ENCODE measurements at regions not wholly inside any gene's neighbourhood (a gene's known extent, or its start where the extent isn't known, plus 50 kb on each side); places are given as distances from the start of the nearest gene placed in this dataset.

GRCh38 chr2:198596985-198597384 is 792.6 kb downstream of the PLCL1 start:
- no peak for DNase-seq
- Mint-ChIP-seq H3K4me3 (no peak overlapping the region), H3K27ac (no peak overlapping the region), H3K9me3 (peaks cover 0 to 12% (median 0%) of the 10 kb centered on the region in 9 donors), H3K36me3 (peaks cover 0 to 2% (median 0%) of the 10 kb centered on the region in 3 donors), H3K4me1 (no peaks in the 10 kb centered on the region), H3K27me3 (peaks cover 0 to 7% (median 0%) of the 10 kb centered on the region in 5 donors)
- ATAC-seq, result no peak
- POLR2A ChIA-PET, result no interaction called here

DNA sequence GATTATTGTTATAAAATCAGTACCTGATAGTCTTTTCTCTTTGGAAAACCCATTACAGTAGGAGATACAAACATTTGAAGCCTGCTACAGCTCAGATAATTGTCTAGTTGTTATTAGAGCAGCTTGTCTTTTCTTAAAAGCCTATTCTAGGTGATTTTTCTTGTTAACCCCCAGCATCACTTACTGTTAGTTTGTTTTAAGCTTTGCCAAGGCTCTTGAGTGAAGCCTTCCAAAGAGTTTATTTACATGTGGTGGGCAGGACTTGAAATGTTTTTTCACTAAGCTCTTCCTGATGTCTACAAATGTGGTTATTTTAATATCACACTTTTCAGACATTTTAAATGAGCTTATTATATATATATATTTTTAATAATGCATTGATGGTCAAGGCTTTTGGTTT is 791.3 kb downstream of the PLCL1 start:
- ATAC-seq (no peak), DNase-seq (no peak)
- POLR2A ChIA-PET, result no interaction called here
- H3K4me1 Mint-ChIP-seq, result no peaks in the 10 kb centered on the region
- peaks cover 0 to 4% (median 0%) of the 10 kb centered on the region in 5 donors for H3K27me3 Mint-ChIP-seq
- H3K27ac Mint-ChIP-seq, result no peak overlapping the region
- H3K4me3 Mint-ChIP-seq, result no peak overlapping the region
- peaks cover 0 to 3% (median 0%) of the 10 kb centered on the region in 9 donors for H3K9me3 Mint-ChIP-seq
- H3K36me3 Mint-ChIP-seq, result no peaks in the 10 kb centered on the region

- POLR2A ChIA-PET, result no interaction called here
- no peaks in the 10 kb centered on the region for H3K36me3 Mint-ChIP-seq
- DNase-seq (no peak), ATAC-seq (no peak)
- H3K9me3 Mint-ChIP-seq, result peaks cover 0 to 4% (median 0%) of the 10 kb centered on the region in 9 donors
- no peak overlapping the region for H3K27ac Mint-ChIP-seq
- no peaks in the 10 kb centered on the region for H3K27me3 Mint-ChIP-seq
- no peaks in the 10 kb centered on the region for H3K4me1 Mint-ChIP-seq
- no peak overlapping the region for H3K4me3 Mint-ChIP-seq
Observed at GRCh38 chr2:198591586-198591985, 787.2 kb downstream of the PLCL1 start.

- POLR2A ChIA-PET, result no interaction called here
- Mint-ChIP-seq H3K27ac (no peak overlapping the region), H3K9me3 (peaks cover 0 to 4% (median 0%) of the 10 kb centered on the region in 9 donors), H3K27me3 (no peaks in the 10 kb centered on the region), H3K4me3 (no peak overlapping the region), H3K4me1 (no peaks in the 10 kb centered on the region), H3K36me3 (no peaks in the 10 kb centered on the region)
- ATAC-seq (no peak), DNase-seq (no peak)
Observed at GRCh38 chr2:198587741-198588140, 783.3 kb downstream of the PLCL1 start.

DNA sequence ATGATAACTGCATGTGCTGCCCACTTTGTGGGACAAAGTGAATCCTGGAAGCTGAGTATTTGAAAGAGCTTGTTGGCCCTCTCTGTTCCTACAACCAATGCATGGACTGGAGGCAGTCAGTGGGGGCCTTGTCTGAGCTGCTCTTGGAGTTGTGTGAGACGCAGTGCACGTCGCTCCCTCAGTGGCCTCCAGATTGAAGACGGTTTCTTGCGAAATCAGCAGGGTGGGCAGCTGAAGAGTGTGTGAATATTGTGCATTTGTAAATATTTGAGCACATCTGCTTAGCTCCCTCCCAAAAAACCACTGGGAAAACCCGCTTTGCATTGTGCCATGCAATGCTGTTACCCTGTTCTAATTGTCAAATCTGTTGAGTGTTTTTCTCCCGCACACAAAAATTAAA is 782.8 kb downstream of the PLCL1 start:
- H3K9me3 Mint-ChIP-seq, result peaks cover 0 to 4% (median 0%) of the 10 kb centered on the region in 9 donors
- H3K36me3 Mint-ChIP-seq, result no peaks in the 10 kb centered on the region
- H3K27me3 Mint-ChIP-seq, result no peaks in the 10 kb centered on the region
- POLR2A ChIA-PET, result no interaction called here
- DNase-seq (no peak), ATAC-seq (no peak)
- H3K4me1 Mint-ChIP-seq, result no peaks in the 10 kb centered on the region
- H3K4me3 Mint-ChIP-seq, result no peak overlapping the region
- no peak overlapping the region for H3K27ac Mint-ChIP-seq

- Mint-ChIP-seq H3K4me3 (no peak overlapping the region), H3K4me1 (no peaks in the 10 kb centered on the region), H3K27ac (no peak overlapping the region), H3K27me3 (no peaks in the 10 kb centered on the region), H3K36me3 (no peaks in the 10 kb centered on the region), H3K9me3 (peaks cover 0 to 4% (median 0%) of the 10 kb centered on the region in 9 donors)
- no peak for DNase-seq
- POLR2A ChIA-PET, result no interaction called here
- no peak for ATAC-seq
Observed at GRCh38 chr2:198571393-198571792, 767.0 kb downstream of the PLCL1 start.

DNA sequence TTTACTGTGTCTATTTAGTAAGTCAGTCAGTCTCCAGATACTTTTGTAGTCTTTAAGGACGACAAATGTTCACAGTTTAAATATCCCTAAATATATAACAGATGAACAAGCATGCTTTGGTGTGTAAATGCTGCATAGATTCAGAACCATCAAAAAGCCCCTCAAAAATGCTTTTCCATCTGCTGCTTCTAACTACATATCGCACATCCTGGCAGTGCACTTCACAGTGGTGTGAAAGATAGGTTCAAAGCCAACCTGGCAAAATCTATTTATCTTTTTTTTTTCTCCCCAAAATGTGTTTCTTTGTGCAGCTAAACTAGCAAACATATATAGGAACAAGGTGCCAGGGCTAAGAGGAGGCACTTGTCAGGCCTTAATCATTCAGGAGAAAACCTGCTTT is 753.8 kb downstream of the PLCL1 start:
- POLR2A ChIA-PET, result no interaction called here
- no peak for ATAC-seq
- no peak overlapping the region for H3K27ac Mint-ChIP-seq

DNA sequence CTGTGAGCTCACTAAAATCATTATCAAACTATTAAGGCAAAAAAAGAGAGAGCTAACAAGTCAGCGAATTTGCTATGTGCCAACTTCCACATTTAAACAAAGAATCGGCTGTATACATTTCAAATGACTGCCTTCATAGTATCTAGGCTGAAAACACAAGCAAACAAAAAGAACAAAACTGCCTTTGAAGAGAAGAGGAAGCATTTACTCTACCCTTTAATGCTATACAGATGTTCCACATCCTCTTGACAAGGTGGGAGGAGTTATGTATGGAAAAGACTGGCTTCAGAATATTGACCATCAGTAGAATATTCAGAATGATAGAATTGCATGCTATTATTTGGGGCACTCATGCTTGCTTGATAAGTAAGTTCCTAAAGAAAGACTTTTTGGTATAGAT is 741.7 kb downstream of the PLCL1 start:
- Mint-ChIP-seq H3K36me3 (no peaks in the 10 kb centered on the region), H3K27ac (no peak overlapping the region), H3K4me3 (no peak overlapping the region), H3K27me3 (peaks cover 0 to 1% (median 0%) of the 10 kb centered on the region in 5 donors), H3K4me1 (no peaks in the 10 kb centered on the region), H3K9me3 (no peaks in the 10 kb centered on the region)
- no peak for ATAC-seq
- POLR2A ChIA-PET, result no interaction called here
- no peak for DNase-seq

More for the DNA sequence above, 753.8 kb downstream of the PLCL1 start:
- no peaks in the 10 kb centered on the region for H3K27me3 Mint-ChIP-seq
- no peak overlapping the region for H3K4me3 Mint-ChIP-seq
- peaks cover 1 to 27% (median 10%) of the 10 kb centered on the region in 9 donors for H3K9me3 Mint-ChIP-seq
- no peaks in the 10 kb centered on the region for H3K36me3 Mint-ChIP-seq
- no peak for DNase-seq
- H3K4me1 Mint-ChIP-seq, result no peaks in the 10 kb centered on the region

DNA sequence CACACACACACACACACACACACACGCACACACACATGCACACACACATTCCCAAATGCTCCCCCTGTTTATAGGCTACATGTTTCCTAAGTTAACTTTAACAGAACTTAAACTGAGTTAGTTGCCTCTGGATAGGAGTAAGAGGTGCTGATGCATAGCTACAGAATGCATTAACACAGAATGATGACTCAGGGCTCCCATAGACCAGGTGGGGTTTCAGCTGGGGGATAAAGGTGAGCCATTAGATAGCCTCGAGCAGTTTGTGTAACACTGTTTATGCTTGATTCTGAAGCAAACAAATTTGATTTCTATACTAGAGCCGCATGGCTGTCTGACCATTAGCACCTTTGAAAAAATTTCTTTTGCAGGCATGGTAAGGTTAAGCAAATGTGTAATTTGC is 741.0 kb downstream of the PLCL1 start:
- Mint-ChIP-seq H3K27me3 (no peaks in the 10 kb centered on the region), H3K27ac (no peak overlapping the region), H3K36me3 (no peaks in the 10 kb centered on the region), H3K9me3 (peaks cover 0 to 2% (median 0%) of the 10 kb centered on the region in 9 donors), H3K4me1 (no peaks in the 10 kb centered on the region), H3K4me3 (no peak overlapping the region)
- ATAC-seq, result no peak
- POLR2A ChIA-PET, result no interaction called here
- DNase-seq, result no peak

DNA sequence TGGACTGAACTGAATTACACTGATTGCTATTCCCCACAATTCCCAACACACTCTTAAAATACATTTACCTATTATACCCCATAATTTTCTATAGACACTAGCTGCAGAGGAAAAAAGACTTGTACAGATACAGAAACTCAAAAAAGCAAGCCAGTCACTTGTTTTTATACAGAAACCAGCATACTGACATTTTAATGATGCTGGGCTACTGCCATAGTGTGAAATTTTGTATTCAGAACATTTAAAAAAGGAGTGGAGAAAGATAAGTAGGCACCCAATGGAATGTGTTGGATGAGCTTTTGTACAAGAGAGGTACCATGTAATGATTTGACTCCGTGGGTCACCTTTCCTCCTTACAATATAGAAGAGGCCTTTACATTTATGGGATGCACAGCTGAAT is 740.1 kb downstream of the PLCL1 start:
- no peaks in the 10 kb centered on the region for H3K36me3 Mint-ChIP-seq
- POLR2A ChIA-PET, result no interaction called here
- no peak for DNase-seq
- peaks cover 0 to 2% (median 0%) of the 10 kb centered on the region in 9 donors for H3K9me3 Mint-ChIP-seq
- no peaks in the 10 kb centered on the region for H3K4me1 Mint-ChIP-seq
- H3K27ac Mint-ChIP-seq, result no peak overlapping the region
- no peak overlapping the region for H3K4me3 Mint-ChIP-seq
- no peak for ATAC-seq
- no peaks in the 10 kb centered on the region for H3K27me3 Mint-ChIP-seq

- H3K4me3 Mint-ChIP-seq, result no peak overlapping the region
Observed at GRCh38 chr2:198534756-198535155, 730.4 kb downstream of the PLCL1 start.

GRCh38 chr2:198525211-198525969 is 721.0 kb downstream of the PLCL1 start:
- ATAC-seq, result no peak
- POLR2A ChIA-PET, result no interaction called here
- H3K4me1 Mint-ChIP-seq, result no peaks in the 10 kb centered on the region
- H3K27me3 Mint-ChIP-seq, result peaks cover 0 to 8% (median 4%) of the 10 kb centered on the region in 5 donors
- peaks cover 0 to 6% (median 0%) of the 10 kb centered on the region in 9 donors for H3K9me3 Mint-ChIP-seq
- no peak for DNase-seq
- H3K4me3 Mint-ChIP-seq, result no peak overlapping the region
- H3K36me3 Mint-ChIP-seq, result no peaks in the 10 kb centered on the region
- no peak overlapping the region for H3K27ac Mint-ChIP-seq

More at GRCh38 chr2:198534756-198535155, 730.4 kb downstream of the PLCL1 start:
- no peak for ATAC-seq
- Mint-ChIP-seq H3K36me3 (no peaks in the 10 kb centered on the region), H3K9me3 (peaks cover 0 to under 1% (median 0%) of the 10 kb centered on the region in 9 donors), H3K27ac (no peak overlapping the region), H3K4me1 (no peaks in the 10 kb centered on the region), H3K27me3 (peaks cover 0 to 3% (median 0%) of the 10 kb centered on the region in 5 donors)
- POLR2A ChIA-PET, result no interaction called here
- DNase-seq, result no peak

- POLR2A ChIA-PET, result no interaction called here
- ATAC-seq, result no peak
Observed at GRCh38 chr2:198523710-198524109, 719.3 kb downstream of the PLCL1 start.

GRCh38 chr2:198518935-198519334 is 714.5 kb downstream of the PLCL1 start:
- no peak overlapping the region for H3K27ac Mint-ChIP-seq
- H3K4me3 Mint-ChIP-seq, result no peak overlapping the region
- peaks cover 0 to 4% (median 0%) of the 10 kb centered on the region in 9 donors for H3K9me3 Mint-ChIP-seq
- no peak for ATAC-seq
- H3K4me1 Mint-ChIP-seq, result no peaks in the 10 kb centered on the region
- H3K36me3 Mint-ChIP-seq, result no peaks in the 10 kb centered on the region
- POLR2A ChIA-PET, result no interaction called here
- H3K27me3 Mint-ChIP-seq, result no peaks in the 10 kb centered on the region
- no peak for DNase-seq

More at GRCh38 chr2:198523710-198524109, 719.3 kb downstream of the PLCL1 start:
- H3K9me3 Mint-ChIP-seq, result peaks cover 0 to 6% (median 0%) of the 10 kb centered on the region in 9 donors
- H3K27me3 Mint-ChIP-seq, result peaks cover 0 to 8% (median 4%) of the 10 kb centered on the region in 5 donors
- no peak overlapping the region for H3K4me3 Mint-ChIP-seq
- DNase-seq, result no peak
- H3K36me3 Mint-ChIP-seq, result no peaks in the 10 kb centered on the region
- H3K27ac Mint-ChIP-seq, result no peak overlapping the region
- no peaks in the 10 kb centered on the region for H3K4me1 Mint-ChIP-seq
